ENCODE measurements at regions not wholly inside any gene's neighbourhood (a gene's known extent, or its start where the extent isn't known, plus 50 kb on each side); places are given as distances from the start of the nearest gene placed in this dataset.

DNA sequence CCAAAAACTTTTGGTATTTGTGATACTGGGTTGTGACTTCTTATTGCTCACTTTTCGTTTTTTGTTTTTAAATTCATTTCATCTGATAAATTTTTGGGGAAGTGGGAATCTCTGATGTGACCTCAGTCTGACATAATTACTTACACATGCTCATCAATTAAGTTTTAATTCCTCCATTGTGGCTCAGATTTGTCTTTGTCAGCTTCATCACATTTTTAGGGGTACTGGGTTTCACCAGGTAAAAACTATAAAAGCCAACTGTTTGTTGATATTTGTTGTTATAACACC, 425.3 kb upstream of the TGFBR2 start:
- Histone ChIP-seq H3K4me3 (ENCODE audit: low read depth, low read length) (no peak overlapping the region), H3K36me3 (ENCODE audit: control insufficient read depth, insufficient read depth, low read length) (no peaks in the 10 kb centered on the region), H3K27me3 (ENCODE audit: control insufficient read depth, insufficient read depth, low read length) (no peaks in the 10 kb centered on the region)
- DNase-seq (ENCODE audit: low read depth): no peak
- TF ChIP-seq, protein P1, sequence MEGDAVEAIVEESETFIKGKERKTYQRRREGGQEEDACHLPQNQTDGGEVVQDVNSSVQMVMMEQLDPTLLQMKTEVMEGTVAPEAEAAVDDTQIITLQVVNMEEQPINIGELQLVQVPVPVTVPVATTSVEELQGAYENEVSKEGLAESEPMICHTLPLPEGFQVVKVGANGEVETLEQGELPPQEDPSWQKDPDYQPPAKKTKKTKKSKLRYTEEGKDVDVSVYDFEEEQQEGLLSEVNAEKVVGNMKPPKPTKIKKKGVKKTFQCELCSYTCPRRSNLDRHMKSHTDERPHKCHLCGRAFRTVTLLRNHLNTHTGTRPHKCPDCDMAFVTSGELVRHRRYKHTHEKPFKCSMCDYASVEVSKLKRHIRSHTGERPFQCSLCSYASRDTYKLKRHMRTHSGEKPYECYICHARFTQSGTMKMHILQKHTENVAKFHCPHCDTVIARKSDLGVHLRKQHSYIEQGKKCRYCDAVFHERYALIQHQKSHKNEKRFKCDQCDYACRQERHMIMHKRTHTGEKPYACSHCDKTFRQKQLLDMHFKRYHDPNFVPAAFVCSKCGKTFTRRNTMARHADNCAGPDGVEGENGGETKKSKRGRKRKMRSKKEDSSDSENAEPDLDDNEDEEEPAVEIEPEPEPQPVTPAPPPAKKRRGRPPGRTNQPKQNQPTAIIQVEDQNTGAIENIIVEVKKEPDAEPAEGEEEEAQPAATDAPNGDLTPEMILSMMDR (IDR thresholded peaks at IDR 0.05; ENCODE audit: insufficient read depth, low read depth, low read length): no peak
- ChIA-PET POLR2A (no interaction called here), CTCF (interaction anchor here (1.0 to 2.0 kb wide), 4 partner anchors 11 to 139 kb away, joined by 4 to 6 read pairs (median 4); no protein-coding TSS in a partner anchor)

DNA sequence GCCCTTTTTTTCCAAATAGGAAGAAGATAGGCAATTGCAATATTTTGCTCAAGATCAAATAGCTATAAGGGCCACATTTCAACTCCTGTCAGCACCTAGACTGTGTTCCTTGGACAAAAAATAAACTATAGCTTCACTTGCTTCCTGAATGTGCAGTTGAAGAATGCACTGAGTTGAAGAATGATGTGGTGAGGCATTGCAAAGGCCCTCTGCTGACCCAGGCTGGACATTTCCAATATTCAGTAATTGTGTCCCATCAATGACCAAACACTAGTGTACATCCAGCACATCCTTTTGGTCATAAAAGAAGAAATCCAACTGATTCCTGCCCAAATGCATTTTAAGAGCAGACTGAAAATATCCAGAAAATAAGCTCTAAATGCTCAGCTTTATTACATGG, 424.8 kb upstream of the TGFBR2 start:
- CTCF ChIA-PET: interaction anchor here (1.0 to 2.0 kb wide), 4 partner anchors 10 to 139 kb away, joined by 4 to 6 read pairs (median 4); no protein-coding TSS in a partner anchor
- Histone ChIP-seq H3K27me3 (ENCODE audit: control insufficient read depth, insufficient read depth, low read length) (no peaks in the 10 kb centered on the region), H3K4me3 (ENCODE audit: low read depth, low read length) (no peak overlapping the region), H3K36me3 (ENCODE audit: control insufficient read depth, insufficient read depth, low read length) (no peaks in the 10 kb centered on the region)
- POLR2A ChIA-PET: no interaction called here
- DNase-seq (ENCODE audit: low read depth): no peak
- TF ChIP-seq, protein P1 (IDR thresholded peaks at IDR 0.05; ENCODE audit: insufficient read depth, low read depth, low read length): no peak

DNA sequence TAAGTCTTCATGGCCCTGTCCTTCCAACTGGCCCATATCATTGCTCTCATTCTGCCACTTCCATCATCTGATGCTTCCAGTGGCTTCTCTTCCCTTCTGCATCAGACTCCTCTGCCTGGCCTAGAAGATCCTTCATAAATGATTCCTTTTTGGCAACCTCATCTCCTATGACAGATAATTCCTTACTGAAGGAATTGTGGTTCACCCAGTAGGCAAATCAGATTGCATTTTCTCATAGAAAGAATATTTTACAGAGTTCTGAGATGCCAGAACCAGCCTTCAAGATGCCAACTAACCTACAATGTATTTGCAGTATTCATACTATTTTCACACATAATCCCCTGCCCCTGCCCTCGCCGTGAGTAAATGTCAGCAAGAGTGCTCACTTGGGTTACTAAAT, 423.0 kb upstream of the TGFBR2 start:
- POLR2A ChIA-PET: no interaction called here
- no peaks in the 10 kb centered on the region for H3K36me3 ChIP-seq (ENCODE audit: control insufficient read depth, insufficient read depth, low read length)
- TF ChIP-seq, protein P1 (IDR thresholded peaks at IDR 0.05; ENCODE audit: insufficient read depth, low read depth, low read length): no peak
- CTCF ChIA-PET: no interaction called here
- no peaks in the 10 kb centered on the region for H3K27me3 ChIP-seq (ENCODE audit: control insufficient read depth, insufficient read depth, low read length)
- no peak overlapping the region for H3K4me3 ChIP-seq (ENCODE audit: low read depth, low read length)
- DNase-seq (ENCODE audit: low read depth): no peak

DNA sequence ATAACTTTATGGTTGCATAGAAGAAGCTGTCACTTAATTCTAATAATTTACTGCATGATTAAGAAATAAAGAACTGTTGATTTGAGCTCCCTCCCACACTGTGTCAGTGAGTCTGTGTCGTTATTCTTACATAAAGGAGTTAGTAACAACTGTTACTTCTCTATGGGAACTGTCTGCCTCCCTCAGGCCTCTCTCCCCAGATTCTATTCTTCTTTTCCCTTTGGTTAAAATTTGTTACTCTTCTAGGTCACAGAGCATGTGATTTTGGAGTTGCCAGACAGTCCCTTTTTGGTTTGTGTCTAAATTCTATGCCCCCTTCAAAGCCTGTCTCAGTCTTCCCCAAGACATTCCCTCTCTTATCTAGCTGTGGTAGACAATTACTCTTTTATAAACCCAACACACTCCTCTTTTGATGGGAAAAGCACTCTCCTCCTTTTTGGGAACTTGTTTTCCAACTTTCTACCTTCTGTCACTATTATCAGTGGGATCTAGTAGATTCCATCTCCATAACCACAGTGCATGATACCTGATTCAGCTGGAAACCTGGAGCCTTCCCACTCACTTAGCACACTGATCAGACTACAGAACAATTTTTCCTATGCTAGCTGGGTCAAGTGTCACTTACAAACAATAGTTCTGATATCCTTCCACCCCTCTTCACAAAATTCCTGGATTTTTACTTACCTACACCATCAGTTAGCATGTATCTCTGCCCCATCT, 422.1 kb upstream of the TGFBR2 start:
- no peak overlapping the region for H3K4me3 ChIP-seq (ENCODE audit: low read depth, low read length)
- TF ChIP-seq, protein P1 (IDR thresholded peaks at IDR 0.05; ENCODE audit: insufficient read depth, low read depth, low read length): no peak
- POLR2A ChIA-PET: no interaction called here
- CTCF ChIA-PET: interaction anchor here (0.6 to 2.9 kb wide), 2 partner anchors 15 to 92 kb away, joined by 3 to 7 read pairs; no protein-coding TSS in a partner anchor
- no peak for DNase-seq (ENCODE audit: low read depth)
- no peaks in the 10 kb centered on the region for H3K36me3 ChIP-seq (ENCODE audit: control insufficient read depth, insufficient read depth, low read length)
- no peaks in the 10 kb centered on the region for H3K27me3 ChIP-seq (ENCODE audit: control insufficient read depth, insufficient read depth, low read length)

DNA sequence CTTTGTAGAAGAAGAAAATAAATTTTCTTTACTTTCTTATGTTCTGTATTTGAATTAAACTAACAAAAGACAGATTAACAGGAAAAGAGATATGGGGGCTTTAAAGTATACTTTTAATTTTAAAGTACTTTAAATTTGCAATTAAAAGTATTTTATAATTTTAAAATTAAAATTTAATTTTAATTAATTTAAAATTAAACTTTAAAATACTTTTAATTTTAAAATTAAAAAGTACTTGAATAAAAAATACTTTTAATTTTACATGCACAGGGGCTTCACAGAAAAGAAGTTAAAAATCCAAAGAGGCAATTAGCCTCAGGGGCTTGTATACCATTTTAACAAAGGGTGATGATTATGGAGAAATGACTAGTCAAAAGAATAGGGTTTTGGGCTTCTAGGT, 420.5 kb upstream of the TGFBR2 start:
- H3K36me3 ChIP-seq (ENCODE audit: control insufficient read depth, insufficient read depth, low read length): no peaks in the 10 kb centered on the region
- CTCF ChIA-PET: interaction anchor here (0.5 to 2.9 kb wide), 2 partner anchors 8 to 13 kb away, joined by 3 to 7 read pairs; no protein-coding TSS in a partner anchor
- TF ChIP-seq, protein P1 (IDR thresholded peaks at IDR 0.05; ENCODE audit: insufficient read depth, low read depth, low read length): no peak
- POLR2A ChIA-PET: interaction anchor here (0.6 kb wide), 3 partner anchors 66 to 438 kb away, joined by 3 read pairs; no protein-coding TSS in a partner anchor
- no peak for DNase-seq (ENCODE audit: low read depth)
- H3K4me3 ChIP-seq (ENCODE audit: low read depth, low read length): no peak overlapping the region
- H3K27me3 ChIP-seq (ENCODE audit: control insufficient read depth, insufficient read depth, low read length): no peaks in the 10 kb centered on the region
